Vagina (tissue), 2 donors: ENCODE measurements at regions not wholly inside any gene's neighbourhood (a gene's known extent, or its start where the extent isn't known, plus 50 kb on each side); places are given as distances from the start of the nearest gene placed in this dataset.

Source experiments
- DNase-seq, 2 donors: peaks; one replicate each; pipeline ENCODE4 v3.0.0-alpha.2; 2017; ENCODE audit errors: extremely low spot score in 2 of 2
- H3K27ac ChIP-seq: fragments of 200-600 bp; sonication (generic); one replicate; pipeline ENCODE4 v1.5.1; 2019
- H3K27me3 ChIP-seq: fragments of 200-600 bp; sonication (generic); one replicate; pipeline ENCODE4 v1.5.1; 2019
- H3K36me3 ChIP-seq, 2 donors: fragments of 200-600 bp; sonication (generic); one replicate each; pipeline ENCODE4 v1.5.1; 2017 to 2019
- H3K4me1 ChIP-seq: fragments of 200-600 bp; sonication (generic); one replicate; pipeline ENCODE4 v1.5.1; 2019
- H3K4me3 ChIP-seq, 2 donors: fragments of 200-600 bp; sonication (generic); 1 replicate in 1 of 2; 2 replicates in 1 of 2; pipeline ENCODE4 v1.5.1; 2016 to 2019
- H3K9me3 ChIP-seq: fragments of 200-600 bp; sonication (generic); one replicate; pipeline ENCODE4 v1.5.1; 2019
- CTCF ChIP-seq, 3 experiments: fragments of 450-650 bp in 2 of 3; fragments of 200-600 bp in 1 of 3; sonication (generic) in 1 of 3; IDR thresholded peaks; one replicate each; pipeline ENCODE4 v1.5.1; 2017 to 2019; ENCODE audit warnings: antibody characterized with exemption in 3 of 3, mild to moderate bottlenecking in 2 of 3, moderate library complexity in 2 of 3
- POLR2A ChIP-seq, 2 donors: fragments of 450-650 bp; IDR thresholded peaks; one replicate each; pipeline ENCODE4 v1.6.1; 2017; ENCODE audit warnings: antibody characterized with exemption in 2 of 2, mild to moderate bottlenecking in 2 of 2, moderate library complexity in 2 of 2
- POLR2AphosphoS5 ChIP-seq, 2 donors: sonication (generic); formaldehyde crosslinking; IDR thresholded peaks; one replicate each; pipeline ENCODE4 v1.9.0; 2017; ENCODE audit warnings: antibody characterized with exemption in 2 of 2, mild to moderate bottlenecking in 2 of 2, low read depth in 1 of 2; ENCODE audit not compliant: insufficient read depth in 1 of 2
- intact Hi-C: fragments of 100-400 bp; cut with DNase I; formaldehyde crosslinking; loops from one replicate; pipeline ENCODE4 v1.15.1; 2023

- no peaks in the 10 kb centered on the region for H3K36me3 ChIP-seq
- TF ChIP-seq CTCF (IDR thresholded peaks at IDR 0.05) = no peak
- TF ChIP-seq POLR2A (IDR thresholded peaks at IDR 0.05) = no peak
- no peak for TF ChIP-seq POLR2AphosphoS5 (IDR thresholded peaks at IDR 0.05; ENCODE audit: insufficient read depth in 1 of 2, low read depth in 1 of 2)
- H3K4me1 ChIP-seq = no peaks in the 10 kb centered on the region
- no peaks in the 10 kb centered on the region for H3K27me3 ChIP-seq
- no peak overlapping the region for H3K27ac ChIP-seq
- no peak for DNase-seq
- no peaks in the 10 kb centered on the region for H3K9me3 ChIP-seq
- intact Hi-C loops = no loop called here
- H3K4me3 ChIP-seq = no peak overlapping the region
Observed at GRCh38 chr5:159752622-159753275, 163.5 kb upstream of the ADRA1B start.

GRCh38 chr5:159758189-159758588, 158.1 kb upstream of the ADRA1B start:
- H3K27me3 ChIP-seq = no peaks in the 10 kb centered on the region
- intact Hi-C loops = no loop called here
- H3K4me3 ChIP-seq = no peak overlapping the region
- no peaks in the 10 kb centered on the region for H3K9me3 ChIP-seq
- H3K27ac ChIP-seq = no peak overlapping the region
- no peaks in the 10 kb centered on the region for H3K4me1 ChIP-seq
- no peaks in the 10 kb centered on the region for H3K36me3 ChIP-seq
- DNase-seq = no peak
- no peak for TF ChIP-seq CTCF (IDR thresholded peaks at IDR 0.05)

GRCh38 chr5:159759791-159760290, 156.4 kb upstream of the ADRA1B start:
- intact Hi-C loops = loop anchor here (10.0 kb wide), 1 partner anchor 305 kb away; no protein-coding TSS in a partner anchor
- no peaks in the 10 kb centered on the region for H3K9me3 ChIP-seq
- no peak for DNase-seq

GRCh38 chr5:159762921-159763320, 153.4 kb upstream of the ADRA1B start:
- Histone ChIP-seq H3K9me3 (no peaks in the 10 kb centered on the region), H3K36me3 (no peaks in the 10 kb centered on the region), H3K27ac (no peak overlapping the region), H3K4me3 (no peak overlapping the region), H3K27me3 (no peaks in the 10 kb centered on the region), H3K4me1 (no peaks in the 10 kb centered on the region)
- DNase-seq = no peak
- no peak for TF ChIP-seq POLR2A (IDR thresholded peaks at IDR 0.05)
- no peak for TF ChIP-seq POLR2AphosphoS5 (IDR thresholded peaks at IDR 0.05; ENCODE audit: insufficient read depth in 1 of 2, low read depth in 1 of 2)
- no peak for TF ChIP-seq CTCF (IDR thresholded peaks at IDR 0.05)
- intact Hi-C loops = loop anchor here (10.0 kb wide), 1 partner anchor 308 kb away; no protein-coding TSS in a partner anchor

More at GRCh38 chr5:159759791-159760290, 156.4 kb upstream of the ADRA1B start:
- Histone ChIP-seq H3K4me1 (no peaks in the 10 kb centered on the region), H3K36me3 (no peaks in the 10 kb centered on the region), H3K27me3 (no peaks in the 10 kb centered on the region), H3K4me3 (no peak overlapping the region), H3K27ac (no peak overlapping the region)
- TF ChIP-seq POLR2AphosphoS5 (IDR thresholded peaks at IDR 0.05; ENCODE audit: insufficient read depth in 1 of 2, low read depth in 1 of 2) (no peak), POLR2A (IDR thresholded peaks at IDR 0.05) (no peak), CTCF (IDR thresholded peaks at IDR 0.05) (no peak)

- Histone ChIP-seq H3K4me1 (no peaks in the 10 kb centered on the region), H3K9me3 (no peaks in the 10 kb centered on the region), H3K36me3 (no peaks in the 10 kb centered on the region), H3K4me3 (no peak overlapping the region), H3K27ac (no peak overlapping the region), H3K27me3 (no peaks in the 10 kb centered on the region)
- TF ChIP-seq POLR2A (IDR thresholded peaks at IDR 0.05) = no peak
- TF ChIP-seq CTCF (IDR thresholded peaks at IDR 0.05) = no peak
- no peak for TF ChIP-seq POLR2AphosphoS5 (IDR thresholded peaks at IDR 0.05; ENCODE audit: insufficient read depth in 1 of 2, low read depth in 1 of 2)
- no peak for DNase-seq
- intact Hi-C loops = loop anchor here (10.0 kb wide), 1 partner anchor 309 kb away; no protein-coding TSS in a partner anchor
Observed at GRCh38 chr5:159763562-159763961, 152.7 kb upstream of the ADRA1B start.
